Esophagus squamous epithelium (tissue), 4 donors: ENCODE measurements at regions not wholly inside any gene's neighbourhood (a gene's known extent, or its start where the extent isn't known, plus 50 kb on each side); places are given as distances from the start of the nearest gene placed in this dataset.

Experiments
- POLR2A ChIP-seq, 4 donors: fragments of 450-650 bp; IDR thresholded peaks; one replicate each; pipeline ENCODE4 v1.6.1; 2017; ENCODE audit warnings: antibody characterized with exemption in 4 of 4, mild to moderate bottlenecking in 4 of 4, moderate library complexity in 3 of 4
- TF ChIP-seq, protein P1 (sequence below), 6 experiments: fragments of 450-650 bp in 4 of 6; fragments of 200-600 bp in 2 of 6; sonication (generic) in 2 of 6; IDR thresholded peaks; one replicate each; pipeline ENCODE4 v1.5.1; 2016 to 2019; ENCODE audit warnings: antibody characterized with exemption in 6 of 6, mild to moderate bottlenecking in 4 of 6, moderate library complexity in 4 of 6

DNA sequence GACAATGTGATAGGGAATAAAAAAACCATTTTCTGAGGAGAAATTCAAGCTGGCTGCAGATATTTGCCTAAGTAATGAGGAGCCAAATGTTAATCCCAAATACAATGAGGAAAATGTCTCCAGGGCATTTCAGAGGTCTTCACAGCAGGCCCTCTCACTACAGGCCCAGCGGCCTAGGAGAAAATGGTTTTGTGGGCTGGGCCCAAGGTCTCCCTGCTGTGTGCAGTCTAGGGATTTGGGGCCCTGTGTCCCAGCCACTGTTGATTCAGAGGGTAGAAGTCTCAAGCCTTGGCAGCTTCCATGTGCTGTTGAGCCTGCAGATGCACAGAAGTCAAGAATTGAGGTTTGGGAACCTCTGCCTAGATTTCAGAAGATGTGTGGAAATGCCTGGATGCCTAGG, 778.7 kb downstream of the CENPC start:
- TF ChIP-seq, protein P1, sequence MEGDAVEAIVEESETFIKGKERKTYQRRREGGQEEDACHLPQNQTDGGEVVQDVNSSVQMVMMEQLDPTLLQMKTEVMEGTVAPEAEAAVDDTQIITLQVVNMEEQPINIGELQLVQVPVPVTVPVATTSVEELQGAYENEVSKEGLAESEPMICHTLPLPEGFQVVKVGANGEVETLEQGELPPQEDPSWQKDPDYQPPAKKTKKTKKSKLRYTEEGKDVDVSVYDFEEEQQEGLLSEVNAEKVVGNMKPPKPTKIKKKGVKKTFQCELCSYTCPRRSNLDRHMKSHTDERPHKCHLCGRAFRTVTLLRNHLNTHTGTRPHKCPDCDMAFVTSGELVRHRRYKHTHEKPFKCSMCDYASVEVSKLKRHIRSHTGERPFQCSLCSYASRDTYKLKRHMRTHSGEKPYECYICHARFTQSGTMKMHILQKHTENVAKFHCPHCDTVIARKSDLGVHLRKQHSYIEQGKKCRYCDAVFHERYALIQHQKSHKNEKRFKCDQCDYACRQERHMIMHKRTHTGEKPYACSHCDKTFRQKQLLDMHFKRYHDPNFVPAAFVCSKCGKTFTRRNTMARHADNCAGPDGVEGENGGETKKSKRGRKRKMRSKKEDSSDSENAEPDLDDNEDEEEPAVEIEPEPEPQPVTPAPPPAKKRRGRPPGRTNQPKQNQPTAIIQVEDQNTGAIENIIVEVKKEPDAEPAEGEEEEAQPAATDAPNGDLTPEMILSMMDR (IDR thresholded peaks at IDR 0.05), result no peak
- no peak for TF ChIP-seq POLR2A (IDR thresholded peaks at IDR 0.05)
